PFSK-1 (cell line): ENCODE measurements at regions not wholly inside any gene's neighbourhood (a gene's known extent, or its start where the extent isn't known, plus 50 kb on each side); places are given as distances from the start of the nearest gene placed in this dataset.

Experiments
- FOXP2 ChIP-seq: optimal IDR thresholded peaks from 2 replicates; pipeline ENCODE3; 2011; ENCODE audit warnings: borderline replicate concordance, control low read depth, inconsistent platforms; ENCODE audit not compliant: insufficient read depth; ENCODE audit errors: extremely low read length, extremely low read depth
- POLR2AphosphoS5 ChIP-seq: IDR thresholded peaks from 2 replicates; pipeline ENCODE4 v1.6.1; 2012; ENCODE audit warnings: low read depth, mild to moderate bottlenecking, control low read depth, low read length, moderate library complexity
- REST ChIP-seq, 2 experiments: IDR thresholded peaks; 2 replicates each; pipeline versions ENCODE4 v1.6.1 to v1.8.0; 2011 to 2012; ENCODE audit warnings: low read depth in 2 of 2, low read length in 2 of 2, control low read depth in 1 of 2, inconsistent platforms in 1 of 2, mild to moderate bottlenecking in 1 of 2, moderate library complexity in 1 of 2; ENCODE audit not compliant: insufficient read depth in 1 of 2
- SIN3A ChIP-seq: IDR thresholded peaks from 2 replicates; pipeline ENCODE4 v1.6.1; 2012; ENCODE audit warnings: mild to moderate bottlenecking, low read length, moderate library complexity, borderline replicate concordance; ENCODE audit not compliant: insufficient read depth
- TAF1 ChIP-seq: IDR thresholded peaks from 2 replicates; pipeline ENCODE4 v1.6.1; 2012; ENCODE audit warnings: low read length, control low read depth, borderline replicate concordance; ENCODE audit not compliant: insufficient read depth

- TF ChIP-seq SIN3A (no peak), FOXP2 (no peak), TAF1 (no peak), POLR2AphosphoS5 (no peak), REST (IDR thresholded peaks at IDR 0.05; ENCODE audit: insufficient read depth in 1 of 2, low read depth in 2 of 2, low read length in 2 of 2) (no peak)
Measured at GRCh38 chr3:6571448-6571847, 289.5 kb upstream of the GRM7 start.

- TF ChIP-seq FOXP2 (no peak), POLR2AphosphoS5 (no peak), REST (IDR thresholded peaks at IDR 0.05; ENCODE audit: insufficient read depth in 1 of 2, low read depth in 2 of 2, low read length in 2 of 2) (no peak), TAF1 (no peak), SIN3A (no peak)
Measured at GRCh38 chr3:6577584-6577983, 283.3 kb upstream of the GRM7 start.

- TF ChIP-seq POLR2AphosphoS5 (no peak), REST (IDR thresholded peaks at IDR 0.05; ENCODE audit: insufficient read depth in 1 of 2, low read depth in 2 of 2, low read length in 2 of 2) (no peak), SIN3A (no peak), TAF1 (no peak), FOXP2 (no peak)
Measured at GRCh38 chr3:6578526-6578925, 282.4 kb upstream of the GRM7 start.

GRCh38 chr3:6580808-6581207, 280.1 kb upstream of the GRM7 start:
- TF ChIP-seq REST (IDR thresholded peaks at IDR 0.05; ENCODE audit: insufficient read depth in 1 of 2, low read depth in 2 of 2, low read length in 2 of 2) (no peak), SIN3A (no peak), TAF1 (no peak), POLR2AphosphoS5 (no peak), FOXP2 (no peak)

- TF ChIP-seq POLR2AphosphoS5 (no peak), TAF1 (no peak), FOXP2 (no peak), SIN3A (no peak), REST (IDR thresholded peaks at IDR 0.05; ENCODE audit: insufficient read depth in 1 of 2, low read depth in 2 of 2, low read length in 2 of 2) (no peak)
Measured at GRCh38 chr3:6585360-6585759, 275.6 kb upstream of the GRM7 start.
